Upper lobe of right lung (tissue), 1 donor: ENCODE measurements at regions not wholly inside any gene's neighbourhood (a gene's known extent, or its start where the extent isn't known, plus 50 kb on each side); places are given as distances from the start of the nearest gene placed in this dataset.
A peak's percentile ranks its signal among the peaks of the same experiment; 100 is the strongest.

ENCODE experiments used
- ATAC-seq: fragments of 200-7000 bp; cut with Tn5 transposase; one replicate; pipeline ENCODE4 v1.9.1; 2020; ENCODE audit warnings: mild to moderate bottlenecking, moderate library complexity
- DNase-seq: peaks from one replicate; pipeline ENCODE4 v3.0.0-alpha.2; 2020
- H3K27ac ChIP-seq: fragments of 200-600 bp; one replicate; pipeline ENCODE4 v1.8.0; 2022
- H3K27me3 ChIP-seq: fragments of 200-600 bp; one replicate; pipeline ENCODE4 v1.8.0; 2022; ENCODE audit warnings: mild to moderate bottlenecking
- H3K36me3 ChIP-seq: fragments of 200-600 bp; one replicate; pipeline ENCODE4 v1.8.0; 2022
- H3K4me1 ChIP-seq: fragments of 200-600 bp; one replicate; pipeline ENCODE4 v1.8.0; 2022
- H3K4me3 ChIP-seq: fragments of 200-600 bp; one replicate; pipeline ENCODE4 v1.8.0; 2022; ENCODE audit warnings: mild to moderate bottlenecking
- H3K9me3 ChIP-seq: fragments of 200-600 bp; one replicate; pipeline ENCODE4 v1.8.0; 2022
- intact Hi-C: fragments of 100-400 bp; cut with DNase I; formaldehyde crosslinking; loops from one replicate; pipeline ENCODE4 v1.11.0; 2022
- TF ChIP-seq, protein P1 (sequence below): fragments of 200-600 bp; IDR thresholded peaks from one replicate; pipeline ENCODE4 v1.8.0; 2022; ENCODE audit warnings: antibody characterized with exemption
- donor health status: DM: no; HTN: yes; CAD: no; lungs with severe emphysema.

DNA sequence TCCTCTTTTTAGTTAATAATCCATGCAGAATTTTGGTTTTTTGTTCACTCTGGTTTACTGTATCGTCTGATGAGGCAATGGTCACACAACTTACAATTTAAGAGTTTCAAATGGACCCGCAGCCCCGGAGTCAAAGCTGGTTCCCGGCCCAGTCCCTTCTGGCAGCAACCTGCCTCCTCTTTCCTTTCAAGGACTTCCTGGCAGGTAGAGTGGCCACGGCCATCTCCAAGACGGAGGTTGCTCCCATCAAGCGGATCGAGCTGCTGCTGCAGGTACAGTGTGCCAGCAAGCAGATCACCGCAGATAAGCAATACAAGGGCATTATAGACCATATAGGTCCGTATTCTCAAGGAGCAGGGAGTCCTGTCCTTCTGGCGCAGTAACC lies 218.2 kb downstream of the GJA1 start:
- H3K36me3 ChIP-seq: no peaks in the 10 kb centered on the region
- peaks cover 11% of the 10 kb centered on the region for H3K4me1 ChIP-seq
- no peaks in the 10 kb centered on the region for H3K9me3 ChIP-seq
- intact Hi-C loops: no loop called here
- TF ChIP-seq, protein P1, sequence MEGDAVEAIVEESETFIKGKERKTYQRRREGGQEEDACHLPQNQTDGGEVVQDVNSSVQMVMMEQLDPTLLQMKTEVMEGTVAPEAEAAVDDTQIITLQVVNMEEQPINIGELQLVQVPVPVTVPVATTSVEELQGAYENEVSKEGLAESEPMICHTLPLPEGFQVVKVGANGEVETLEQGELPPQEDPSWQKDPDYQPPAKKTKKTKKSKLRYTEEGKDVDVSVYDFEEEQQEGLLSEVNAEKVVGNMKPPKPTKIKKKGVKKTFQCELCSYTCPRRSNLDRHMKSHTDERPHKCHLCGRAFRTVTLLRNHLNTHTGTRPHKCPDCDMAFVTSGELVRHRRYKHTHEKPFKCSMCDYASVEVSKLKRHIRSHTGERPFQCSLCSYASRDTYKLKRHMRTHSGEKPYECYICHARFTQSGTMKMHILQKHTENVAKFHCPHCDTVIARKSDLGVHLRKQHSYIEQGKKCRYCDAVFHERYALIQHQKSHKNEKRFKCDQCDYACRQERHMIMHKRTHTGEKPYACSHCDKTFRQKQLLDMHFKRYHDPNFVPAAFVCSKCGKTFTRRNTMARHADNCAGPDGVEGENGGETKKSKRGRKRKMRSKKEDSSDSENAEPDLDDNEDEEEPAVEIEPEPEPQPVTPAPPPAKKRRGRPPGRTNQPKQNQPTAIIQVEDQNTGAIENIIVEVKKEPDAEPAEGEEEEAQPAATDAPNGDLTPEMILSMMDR: no peak
- DNase-seq (no peak), ATAC-seq (no peak)
- no peak overlapping the region for H3K4me3 ChIP-seq
- no peak overlapping the region for H3K27ac ChIP-seq
- no peaks in the 10 kb centered on the region for H3K27me3 ChIP-seq

DNA sequence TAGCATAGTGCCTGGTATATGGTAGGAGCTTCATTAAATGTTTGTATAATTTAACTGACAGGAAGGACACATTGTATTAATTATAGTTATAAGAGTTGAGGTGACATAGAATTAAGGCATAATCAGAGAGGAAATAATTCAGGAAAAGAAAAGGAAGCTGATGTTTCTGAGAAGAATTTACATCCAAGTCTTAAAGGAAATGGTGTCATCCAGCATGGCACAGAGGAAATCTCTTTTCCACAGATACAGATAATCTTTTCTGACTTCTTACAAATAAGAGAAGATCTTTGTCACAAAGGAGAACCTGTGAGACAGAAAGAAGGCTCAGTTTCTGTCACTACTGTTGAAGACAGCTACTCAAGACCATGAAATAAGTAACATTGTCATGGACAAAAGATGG lies 222.5 kb downstream of the GJA1 start:
- ATAC-seq (no peak), DNase-seq (no peak)
- peaks cover 2% of the 10 kb centered on the region for H3K4me1 ChIP-seq
- H3K27me3 ChIP-seq: no peaks in the 10 kb centered on the region
- intact Hi-C loops: no loop called here
- no peak overlapping the region for H3K4me3 ChIP-seq
- no peaks in the 10 kb centered on the region for H3K36me3 ChIP-seq
- no peaks in the 10 kb centered on the region for H3K9me3 ChIP-seq
- no peak overlapping the region for H3K27ac ChIP-seq
- TF ChIP-seq, protein P1: no peak

GRCh38 chr6:121660277-121660676 lies 224.8 kb downstream of the GJA1 start:
- Histone ChIP-seq H3K27ac (no peak overlapping the region), H3K27me3 (no peaks in the 10 kb centered on the region), H3K4me3 (no peak overlapping the region), H3K9me3 (no peaks in the 10 kb centered on the region), H3K36me3 (no peaks in the 10 kb centered on the region), H3K4me1 (no peaks in the 10 kb centered on the region)
- DNase-seq: no peak
- ATAC-seq: no peak
- TF ChIP-seq, protein P1: no peak
- intact Hi-C loops: no loop called here

DNA sequence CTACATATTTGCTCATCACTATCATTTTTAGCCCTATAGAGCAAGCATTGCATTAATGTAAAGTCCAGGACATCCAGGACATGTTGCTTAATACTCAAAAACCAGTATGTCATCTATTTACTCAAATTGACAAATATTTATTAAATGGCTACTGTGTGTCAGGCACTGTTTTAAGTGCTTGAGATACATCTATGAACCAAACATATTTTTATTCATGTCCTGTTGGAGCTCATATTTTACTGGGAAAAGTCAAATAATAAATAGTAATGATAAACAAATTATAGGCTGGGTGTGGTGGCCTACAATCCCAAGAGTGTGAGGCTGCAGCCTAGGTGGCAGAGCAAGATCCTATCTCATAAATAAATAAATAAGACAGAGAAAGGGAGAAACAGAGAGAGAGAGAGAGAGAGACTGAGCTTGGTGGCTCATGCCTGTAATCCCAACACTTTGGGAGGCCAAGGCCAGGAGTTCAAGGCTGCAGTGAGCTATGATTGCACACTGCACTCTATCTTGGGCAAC lies 227.9 kb downstream of the GJA1 start:
- intact Hi-C loops: no loop called here
- TF ChIP-seq, protein P1: no peak
- ATAC-seq: no peak

GRCh38 chr6:121664158-121664557 lies 228.7 kb downstream of the GJA1 start:
- intact Hi-C loops: no loop called here
- Histone ChIP-seq H3K4me1 (peaks cover 3% of the 10 kb centered on the region), H3K9me3 (no peaks in the 10 kb centered on the region), H3K27me3 (no peaks in the 10 kb centered on the region), H3K36me3 (no peaks in the 10 kb centered on the region), H3K4me3 (no peak overlapping the region), H3K27ac (no peak overlapping the region)
- TF ChIP-seq, protein P1: no peak
- ATAC-seq: no peak
- no peak for DNase-seq

More for the DNA sequence above, 227.9 kb downstream of the GJA1 start:
- H3K4me3 ChIP-seq: no peak overlapping the region
- H3K27ac ChIP-seq: no peak overlapping the region
- DNase-seq: no peak
- H3K27me3 ChIP-seq: no peaks in the 10 kb centered on the region
- no peaks in the 10 kb centered on the region for H3K36me3 ChIP-seq
- H3K9me3 ChIP-seq: no peaks in the 10 kb centered on the region
- H3K4me1 ChIP-seq: peaks cover 3% of the 10 kb centered on the region

DNA sequence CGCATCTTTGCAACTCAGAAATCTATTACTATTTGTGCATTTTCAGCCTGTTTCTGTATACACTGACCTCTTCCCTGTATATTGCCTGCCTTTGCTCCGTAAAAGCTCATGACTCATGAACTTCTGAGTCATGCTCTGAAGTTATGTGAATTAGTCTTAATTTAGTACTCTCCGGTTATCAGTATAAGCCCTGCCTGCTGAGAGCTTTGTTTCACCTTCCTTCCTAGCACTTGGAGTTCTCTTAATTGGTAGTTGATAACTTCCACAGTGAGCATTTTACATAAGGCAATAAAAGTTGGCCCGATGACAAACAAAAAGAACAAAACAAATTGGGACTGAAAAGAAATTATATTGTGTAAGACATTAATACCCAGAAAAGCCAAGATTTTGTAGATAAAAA lies 231.4 kb downstream of the GJA1 start:
- Histone ChIP-seq H3K27ac (no peak overlapping the region), H3K4me3 (no peak overlapping the region), H3K36me3 (no peaks in the 10 kb centered on the region), H3K27me3 (no peaks in the 10 kb centered on the region), H3K4me1 (peaks cover 3% of the 10 kb centered on the region), H3K9me3 (no peaks in the 10 kb centered on the region)
- DNase-seq (no peak), ATAC-seq (peak; percentile 20)
- intact Hi-C loops: no loop called here
- TF ChIP-seq, protein P1: no peak
